K562 (cell line): ENCODE measurements at regions not wholly inside any gene's neighbourhood (a gene's known extent, or its start where the extent isn't known, plus 50 kb on each side); places are given as distances from the start of the nearest gene placed in this dataset.
"Not testable (repeated sequence)": the region's sequence is repeated elsewhere in the genome, so short reads cannot be mapped to it uniquely, and the experiment has no call there.

Experiments used
- ATAC-seq: fragments of 200-7000 bp; cut with Tn5 transposase; 3 replicates; pipeline ENCODE4 v1.9.1; 2020; ENCODE audit warnings: moderate library complexity
- BruUV-seq: library from RNA; stranded (reverse); fragments of 400-500 nt; replicated peaks from 2 replicates; lab custom pipeline; 2021; lab: Mats Ljungman, UMichigan
- CTCF ChIA-PET: fragments of 300-600 bp; formaldehyde crosslinking; extraction: SDS; loops from one replicate; lab custom pipeline; 2021; ENCODE audit warnings: low intra/inter-chr PET ratio; lab: Yijun Ruan, JAX
- POLR2A ChIA-PET: fragments of 300-600, 350-650 bp; sonication (Branson Sonifier 250); formaldehyde crosslinking; extraction: SDS; loops from one replicate; lab custom pipeline; 2021; ENCODE audit warnings: antibody characterized with exemption, inconsistent platforms; lab: Yijun Ruan, JAX
- DNase-seq, 4 experiments: peaks; one replicate each; pipeline versions ENCODE4 v3.0.0 to v3.0.0-alpha.2; 2011 to 2018; ENCODE audit warnings: low spot score in 3 of 4, mixed read lengths in 3 of 4; ENCODE audit errors: extremely low read depth in 1 of 4
- FAIRE-seq: peaks from 2 replicates; lab custom pipeline; 2011; peaks lifted over from hg19 to GRCh38; lab: Jason Lieb, UNC
- H2AFZ ChIP-seq: 2 replicates; pipeline ENCODE4 v1.6.0; 2011; ENCODE audit warnings: low read depth, low read length, control low read depth, inconsistent platforms
- H3K27ac ChIP-seq: fragments of 200-600 bp; 3 replicates; pipeline ENCODE4 v1.8.0; 2011; ENCODE audit warnings: low read depth, mild to moderate bottlenecking, control low read depth, inconsistent platforms, low read length, moderate library complexity, mixed read lengths; ENCODE audit errors: extremely low read depth
- H3K27me3 ChIP-seq, 2 experiments: fragments of 300-600 bp in 1 of 2; 2 replicates in 1 of 2; 3 replicates in 1 of 2; pipeline versions ENCODE4 v1.6.0 to v1.8.0; 2011; ENCODE audit warnings: inconsistent platforms in 2 of 2, low read length in 2 of 2, mild to moderate bottlenecking in 1 of 2, mixed read lengths in 1 of 2, moderate library complexity in 1 of 2; ENCODE audit not compliant: control insufficient read depth in 2 of 2, insufficient read depth in 2 of 2
- H3K36me3 ChIP-seq: fragments of 300-600 bp; 3 replicates; pipeline ENCODE4 v1.8.0; 2011; ENCODE audit warnings: mild to moderate bottlenecking, low read length, inconsistent platforms; ENCODE audit not compliant: control insufficient read depth, insufficient read depth
- H3K4me1 ChIP-seq, 2 experiments: fragments of 200-600 bp in 1 of 2; replicated peaks in 1 of 2; 2 replicates in 1 of 2; 3 replicates in 1 of 2; pipeline versions ENCODE4 v1.5.1 to v1.8.0; 2011; ENCODE audit warnings: inconsistent platforms in 2 of 2, low read length in 2 of 2, mild to moderate bottlenecking in 1 of 2, mixed read lengths in 1 of 2, moderate library complexity in 1 of 2; ENCODE audit not compliant: control insufficient read depth in 2 of 2, insufficient read depth in 2 of 2
- H3K4me2 ChIP-seq: 2 replicates; pipeline ENCODE4 v1.6.1; 2011; ENCODE audit warnings: low read length, control low read depth, inconsistent platforms, mixed read lengths; ENCODE audit not compliant: insufficient read depth
- H3K4me3 ChIP-seq: fragments of 200-600 bp; sonication (generic), shearing (Covaris generic); 2 replicates; pipeline ENCODE4 v1.5.1; 2016; ENCODE audit warnings: control low read depth, inconsistent platforms
- H3K79me2 ChIP-seq: fragments of 200-600 bp; 3 replicates; pipeline ENCODE4 v1.8.0; 2011; ENCODE audit warnings: low read length, inconsistent platforms; ENCODE audit not compliant: control insufficient read depth, insufficient read depth
- H3K9ac ChIP-seq, 2 experiments: 2 replicates each; pipeline versions ENCODE4 v1.6.0 to v1.6.1; 2011; ENCODE audit warnings: low read depth in 2 of 2, low read length in 2 of 2, control low read depth in 1 of 2, inconsistent platforms in 1 of 2, mild to moderate bottlenecking in 1 of 2, mixed read lengths in 1 of 2; ENCODE audit not compliant: insufficient read depth in 1 of 2
- H3K9me1 ChIP-seq: one replicate; pipeline ENCODE4 v1.6.0; 2011; ENCODE audit warnings: inconsistent platforms, mild to moderate bottlenecking, low read length, moderate library complexity; ENCODE audit not compliant: control insufficient read depth, insufficient read depth
- H3K9me3 ChIP-seq: replicated peaks from 2 replicates; pipeline ENCODE4 v1.5.1; 2011; ENCODE audit warnings: low read depth, low read length, inconsistent platforms; ENCODE audit not compliant: control insufficient read depth, insufficient read depth
- H4K20me1 ChIP-seq: replicated peaks from 2 replicates; pipeline ENCODE4 v1.6.1; 2011; ENCODE audit warnings: low read length, inconsistent platforms, mixed read lengths; ENCODE audit not compliant: control insufficient read depth, insufficient read depth
- MIER1 ChIP-seq: fragments of 450-650 bp; IDR thresholded peaks from 2 replicates; pipeline ENCODE4 v1.6.1; 2016; ENCODE audit warnings: antibody characterized with exemption, mild to moderate bottlenecking, low read depth
- PBX2 ChIP-seq, 2 experiments: IDR thresholded peaks in 1 of 2; conservative IDR thresholded peaks in 1 of 2; 2 replicates each; pipeline ENCODE4 v1.6.1; 2016; ENCODE audit warnings: low read depth in 2 of 2, mild to moderate bottlenecking in 1 of 2, missing compliant biosample characterization in 1 of 2, missing genetic modification characterization in 1 of 2, moderate library complexity in 1 of 2
- POLR2A ChIP-seq: fragments of 450-650 bp; conservative IDR thresholded peaks from 2 replicates; pipeline ENCODE4 v1.6.1; 2016
- RAD21 ChIP-seq, 2 experiments: fragments of 250-450 bp in 1 of 2; fragments of 450-650 bp in 1 of 2; sonication (Bioruptor Pico) in 1 of 2; formaldehyde crosslinking in 1 of 2; IDR thresholded peaks in 1 of 2; conservative IDR thresholded peaks in 1 of 2; 2 replicates each; pipeline versions ENCODE4 v1.4.0 to v1.8.0; 2020 to 2022; ENCODE audit warnings: mild to moderate bottlenecking in 2 of 2, moderate library complexity in 1 of 2
- RBM39 ChIP-seq: fragments of 200-400 bp; formaldehyde crosslinking; optimal IDR thresholded peaks from 2 replicates; pipeline ENCODE3; 2018; ENCODE audit warnings: low read depth, low read length
- ZNF232 ChIP-seq: sonication (generic); formaldehyde crosslinking; IDR thresholded peaks from 2 replicates; pipeline ENCODE4 v1.8.0; 2022; ENCODE audit warnings: mild to moderate bottlenecking, missing genetic modification reagents
- WGBS: fragments of 100-300 bp; shearing (Covaris generic); methylation state at CpG from one replicate; pipeline ENCODE4 v1.1.6; 2016; ENCODE audit warnings: low coverage, mixed read lengths; ENCODE audit not compliant: insufficient coverage; ENCODE audit errors: missing lambda C conversion rate; 5-methylcytosine and 5-hydroxymethylcytosine counted together
- in situ Hi-C: fragments of 300-500 bp; cut with MboI; formaldehyde crosslinking; loops from 4 replicates; pipeline ENCODE4 v1.15.0; 2018; ENCODE audit warnings: inconsistent platforms, mixed read lengths
- intact Hi-C: fragments of 100-400 bp; cut with micrococcal nuclease; formaldehyde crosslinking; loops from 2 replicates; pipeline ENCODE4 v1.14.2; 2022

DNA sequence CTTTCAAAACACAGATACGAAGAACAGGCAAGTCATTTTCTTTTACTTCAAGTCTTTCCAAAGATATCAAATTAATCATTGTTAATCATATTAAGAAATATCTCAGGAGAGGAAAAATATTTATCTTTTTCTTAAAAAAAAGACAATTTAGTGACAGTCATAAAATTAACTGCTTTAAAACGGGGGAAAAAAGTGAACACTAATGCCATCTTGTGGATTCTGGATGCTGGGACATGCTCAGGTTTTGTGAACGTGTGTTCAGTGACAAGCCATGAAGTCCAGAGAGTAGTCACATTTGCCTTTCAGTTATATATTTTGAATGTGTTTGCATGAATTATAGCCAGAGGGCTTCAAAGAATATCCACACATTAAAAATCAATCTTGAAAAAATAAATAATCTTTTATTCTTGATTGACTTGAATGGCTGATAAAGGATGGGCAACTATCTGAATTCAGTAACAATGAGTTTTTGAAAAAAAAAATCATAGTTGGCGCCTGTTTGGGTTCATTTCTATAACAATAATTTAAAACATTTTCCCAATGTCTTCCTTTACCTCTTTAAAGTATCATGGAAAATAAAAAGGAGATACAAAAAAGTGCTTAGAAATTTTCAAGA is 74.7 kb upstream of the NOX3 start (continued):
- peak; percentile 24 to 50; a peak in 3 of 4 replicates for TF ChIP-seq RAD21 (CRISPR knock-in tag; conservative IDR thresholded peaks at IDR 0.05 in 1 of 2, IDR thresholded peaks at IDR 0.05 in 1 of 2)
- no peak for TF ChIP-seq ZNF232 (CRISPR knock-in tag)
- TF ChIP-seq PBX2 (CRISPR knock-in tag; IDR thresholded peaks at IDR 0.05; ENCODE audit: low read depth) = no peak
- TF ChIP-seq PBX2 (tag; conservative IDR thresholded peaks at IDR 0.05; ENCODE audit: low read depth) = peak; percentile 30; the same call in 1 of the 2 replicates
- no peak for TF ChIP-seq MIER1
- TF ChIP-seq RBM39 = no peak
- no peak for TF ChIP-seq POLR2A

GRCh38 chr6:155529814-155530213 is 74.2 kb upstream of the NOX3 start:
- ATAC-seq, H3K27me3 ChIP-seq, H3K9me1 ChIP-seq, H3K27ac ChIP-seq, H3K79me2 ChIP-seq, H3K9me3 ChIP-seq, H4K20me1 ChIP-seq, BruUV-seq, FAIRE-seq, H3K36me3 ChIP-seq, H3K4me1 ChIP-seq, in situ Hi-C loops, H3K4me2 ChIP-seq, POLR2A ChIA-PET, H3K4me3 ChIP-seq, H2AFZ ChIP-seq, H3K9ac ChIP-seq, DNase-seq: not testable (repeated sequence)
- intact Hi-C loops = loop anchor here (2.0 kb wide), 1 partner anchor 203 kb away; no protein-coding TSS in a partner anchor
- CTCF ChIA-PET = interaction anchor here (0.9 kb wide), 1 partner anchor 662 kb away, joined by 4 read pairs; no protein-coding TSS in a partner anchor
- WGBS = 9% methylated on average over 7 of the region's 7 CpGs
